ENCODE measurements at regions not wholly inside any gene's neighbourhood (a gene's known extent, or its start where the extent isn't known, plus 50 kb on each side); places are given as distances from the start of the nearest gene placed in this dataset.
A peak's percentile ranks its signal among the peaks of the same experiment; 100 is the strongest.

GRCh38 chr13:33934343-33934742, 116.4 kb downstream of the RFC3 start:
- TF ChIP-seq OSR1 (CRISPR knock-in tag; IDR thresholded peaks at IDR 0.05) = no peak
- no peak for TF ChIP-seq SNAI2 (CRISPR knock-in tag; IDR thresholded peaks at IDR 0.05)
- no peak for TF ChIP-seq ZNF70 (CRISPR knock-in tag; IDR thresholded peaks at IDR 0.05)
- TF ChIP-seq ZNF8 (CRISPR knock-in tag; IDR thresholded peaks at IDR 0.05) = no peak
- TF ChIP-seq ARNTL (CRISPR knock-in tag; IDR thresholded peaks at IDR 0.05; ENCODE audit: borderline replicate concordance, low read depth) = no peak
- TF ChIP-seq PPARA (CRISPR knock-in tag; IDR thresholded peaks at IDR 0.05; ENCODE audit: borderline replicate concordance) = no peak
- TF ChIP-seq ISL1 (CRISPR knock-in tag; IDR thresholded peaks at IDR 0.05) = no peak
- TF ChIP-seq ZFP3 (CRISPR knock-in tag; IDR thresholded peaks at IDR 0.05) = no peak
- TF ChIP-seq ZC3H10 (CRISPR knock-in tag; IDR thresholded peaks at IDR 0.05) = no peak
- TF ChIP-seq POU6F1 (CRISPR knock-in tag; IDR thresholded peaks at IDR 0.05; ENCODE audit: borderline replicate concordance, low read depth) = no peak
- no peak for TF ChIP-seq ESRRG (CRISPR knock-in tag; IDR thresholded peaks at IDR 0.05)
- ATAC-seq = peak; percentile 66; the same call in 2 of the 3 replicates

GRCh38 chr13:33934951-33935371, 117.0 kb downstream of the RFC3 start:
- no peak; the same call in 1 of the 3 replicates for ATAC-seq
- TF ChIP-seq TOX (CRISPR knock-in tag; IDR thresholded peaks at IDR 0.05; ENCODE audit: borderline replicate concordance) = peak; percentile 88; the same call in 1 of the 2 replicates
- no peak for TF ChIP-seq ESRRG (CRISPR knock-in tag; IDR thresholded peaks at IDR 0.05)
- TF ChIP-seq TCF4 (CRISPR knock-in tag; IDR thresholded peaks at IDR 0.05; ENCODE audit: borderline replicate concordance) = no peak
- TF ChIP-seq RARB (CRISPR knock-in tag; IDR thresholded peaks at IDR 0.05) = peak; percentile 52; the same call in 1 of the 2 replicates
- TF ChIP-seq ISL1 (CRISPR knock-in tag; IDR thresholded peaks at IDR 0.05) = peak; percentile 52

GRCh38 chr13:33935969-33936368, 118.0 kb downstream of the RFC3 start:
- TF ChIP-seq PPARA (CRISPR knock-in tag; IDR thresholded peaks at IDR 0.05; ENCODE audit: borderline replicate concordance) (no peak), ZNF70 (CRISPR knock-in tag; IDR thresholded peaks at IDR 0.05) (no peak), ESRRG (CRISPR knock-in tag; IDR thresholded peaks at IDR 0.05) (no peak), PATZ1 (CRISPR knock-in tag; IDR thresholded peaks at IDR 0.05; ENCODE audit: borderline replicate concordance) (no peak), CREB5 (CRISPR knock-in tag; IDR thresholded peaks at IDR 0.05; ENCODE audit: low read depth) (no peak), ISL1 (CRISPR knock-in tag; IDR thresholded peaks at IDR 0.05) (no peak), ZFP30 (CRISPR knock-in tag; IDR thresholded peaks at IDR 0.05) (no peak), CSRNP3 (CRISPR knock-in tag; IDR thresholded peaks at IDR 0.05) (no peak), ZC3H10 (CRISPR knock-in tag; IDR thresholded peaks at IDR 0.05) (no peak), POU6F1 (CRISPR knock-in tag; IDR thresholded peaks at IDR 0.05; ENCODE audit: borderline replicate concordance, low read depth) (no peak), GLIS3 (CRISPR knock-in tag; IDR thresholded peaks at IDR 0.05) (no peak), TOX (CRISPR knock-in tag; IDR thresholded peaks at IDR 0.05; ENCODE audit: borderline replicate concordance) (no peak), ZNF8 (CRISPR knock-in tag; IDR thresholded peaks at IDR 0.05) (no peak)

GRCh38 chr13:33937373-33938098, 119.6 kb downstream of the RFC3 start:
- TF ChIP-seq TCF4 (CRISPR knock-in tag; IDR thresholded peaks at IDR 0.05; ENCODE audit: borderline replicate concordance) = peak; percentile 36; the same call in 1 of the 2 replicates
- no peak for TF ChIP-seq ZNF565 (CRISPR knock-in tag; conservative IDR thresholded peaks at IDR 0.05; ENCODE audit: low read depth)
- TF ChIP-seq PPARA (CRISPR knock-in tag; IDR thresholded peaks at IDR 0.05; ENCODE audit: borderline replicate concordance) = no peak
- TF ChIP-seq CSRNP3 (CRISPR knock-in tag; IDR thresholded peaks at IDR 0.05) = no peak
- TF ChIP-seq CSDC2 (CRISPR knock-in tag; IDR thresholded peaks at IDR 0.05) = no peak
- ATAC-seq = no peak

More at GRCh38 chr13:33935969-33936368, 118.0 kb downstream of the RFC3 start:
- ATAC-seq = no peak

All from SK-N-SH treated with all-trans-retinoic acid at 6 μM for 48 hours (cell line).